HCT116 (cell line): ENCODE measurements at regions not wholly inside any gene's neighbourhood (a gene's known extent, or its start where the extent isn't known, plus 50 kb on each side); places are given as distances from the start of the nearest gene placed in this dataset.

Source experiments
- ATAC-seq: fragments of 200-7000 bp; cut with Tn5 transposase; 2 replicates; pipeline ENCODE4 v1.9.1; 2020; ENCODE audit warnings: mild to moderate bottlenecking, moderate library complexity
- BruUV-seq: library from RNA; stranded (reverse); fragments of 400-500 nt; replicated peaks from 2 replicates; lab custom pipeline; 2021; lab: Mats Ljungman, UMichigan
- CTCF ChIA-PET: fragments of 300-600 bp; sonication (Branson Sonifier 250); formaldehyde crosslinking; loops from one replicate; lab custom pipeline; 2021; ENCODE audit warnings: antibody characterized with exemption; lab: Charles Lee
- POLR2A ChIA-PET: fragments of 300-600, 350-600 bp; sonication (Branson Sonifier 250); formaldehyde crosslinking; loops from one replicate; lab custom pipeline; 2021; ENCODE audit warnings: antibody characterized with exemption; lab: Charles Lee
- RAD21 ChIA-PET, 2 experiments: fragments of 300-600 bp; sonication (Branson Sonifier 250); formaldehyde crosslinking; loops; one replicate each; lab custom pipeline; 2023; ENCODE audit warnings: low total read pairs in 2 of 2; ENCODE audit not compliant: uncharacterized antibody in 2 of 2, unreplicated experiment in 2 of 2, low non-redundant PET in 1 of 2; lab: Charles Lee
- DNase-seq: peaks from one replicate; pipeline ENCODE4 v3.0.0-alpha.2; 2010; ENCODE audit warnings: low read depth, low spot score
- H2AFZ ChIP-seq: fragments of 200-600 bp; shearing (Covaris generic), sonication (generic); 2 replicates; pipeline ENCODE4 v1.6.1; 2017; ENCODE audit warnings: low read depth, mixed run types, mixed read lengths, antibody characterized with exemption, low read length; ENCODE audit not compliant: poor library complexity, severe bottlenecking
- H3K27ac ChIP-seq: 2 replicates; pipeline ENCODE4 v1.5.1; 2012; ENCODE audit warnings: low read depth, low read length
- H3K27me3 ChIP-seq: fragments of 200-600 bp; sonication (generic); 2 replicates; pipeline ENCODE4 v1.6.1; 2016; ENCODE audit warnings: mixed run types, low read length, mixed read lengths; ENCODE audit not compliant: insufficient read depth
- H3K36me3 ChIP-seq, 2 experiments: fragments of 200-500 bp in 1 of 2; fragments of 200-600 bp in 1 of 2; sonication (Bioruptor generic) in 1 of 2; sonication (generic) in 1 of 2; 2 replicates each; pipeline versions ENCODE4 v1.5.1 to v1.6.1; 2014 to 2016; ENCODE audit warnings: low read length in 2 of 2, inconsistent platforms in 1 of 2, mixed read lengths in 1 of 2, mixed run types in 1 of 2; ENCODE audit not compliant: insufficient read depth in 2 of 2, control insufficient read depth in 1 of 2
- H3K4me1 ChIP-seq, 2 experiments: fragments of 200-600 bp in 1 of 2; sonication (generic) in 1 of 2; 2 replicates each; pipeline versions ENCODE4 v1.5.1 to v1.6.1; 2012 to 2017; ENCODE audit warnings: low read length in 2 of 2, inconsistent platforms in 1 of 2, mild to moderate bottlenecking in 1 of 2, mixed read lengths in 1 of 2, mixed run types in 1 of 2, moderate library complexity in 1 of 2; ENCODE audit not compliant: insufficient read depth in 2 of 2, control insufficient read depth in 1 of 2
- H3K4me2 ChIP-seq: fragments of 200-600 bp; sonication (generic); 2 replicates; pipeline ENCODE4 v1.6.1; 2017; ENCODE audit warnings: mixed run types, low read length, mixed read lengths
- H3K4me3 ChIP-seq, 2 experiments: fragments of 200-600 bp in 1 of 2; sonication (generic) in 1 of 2; replicated peaks in 1 of 2; 2 replicates each; pipeline ENCODE4 v1.5.1; 2011 to 2016; ENCODE audit warnings: low read length in 2 of 2, control low read depth in 1 of 2, low read depth in 1 of 2, mild to moderate bottlenecking in 1 of 2, mixed read lengths in 1 of 2, mixed run types in 1 of 2
- H3K79me2 ChIP-seq: fragments of 200-600 bp; sonication (generic); 2 replicates; pipeline ENCODE4 v1.6.1; 2017; ENCODE audit warnings: mild to moderate bottlenecking, mixed run types, low read length, moderate library complexity, mixed read lengths; ENCODE audit not compliant: insufficient read depth
- H3K9ac ChIP-seq: fragments of 200-600 bp; sonication (generic); 2 replicates; pipeline ENCODE4 v1.6.1; 2016; ENCODE audit warnings: low read length, mixed read lengths
- H3K9me2 ChIP-seq: fragments of 200-600 bp; sonication (generic), shearing (Covaris generic); 2 replicates; pipeline ENCODE4 v1.6.1; 2017; ENCODE audit warnings: mixed run types, mild to moderate bottlenecking, moderate library complexity; ENCODE audit not compliant: insufficient read depth
- H3K9me3 ChIP-seq, 2 experiments: fragments of 200-500 bp in 1 of 2; fragments of 200-600 bp in 1 of 2; sonication (Bioruptor generic) in 1 of 2; sonication (generic) in 1 of 2; 2 replicates each; pipeline ENCODE4 v1.6.1; 2014 to 2017; ENCODE audit warnings: low read length in 2 of 2, mixed read lengths in 2 of 2, inconsistent platforms in 1 of 2, low read depth in 1 of 2, mild to moderate bottlenecking in 1 of 2, mixed run types in 1 of 2, moderate library complexity in 1 of 2; ENCODE audit not compliant: control insufficient read depth in 1 of 2, insufficient read depth in 1 of 2
- H4K20me1 ChIP-seq: fragments of 200-600 bp; sonication (generic), shearing (Covaris generic); 2 replicates; pipeline ENCODE4 v1.6.1; 2017; ENCODE audit warnings: mixed run types, mild to moderate bottlenecking, moderate library complexity; ENCODE audit not compliant: insufficient read depth
- CEBPB ChIP-seq: IDR thresholded peaks from 2 replicates; pipeline ENCODE4 v1.6.1; 2012; ENCODE audit warnings: low read depth
- EGR1 ChIP-seq: IDR thresholded peaks from 2 replicates; pipeline ENCODE4 v1.6.1; 2012; ENCODE audit warnings: low read depth
- ELF1 ChIP-seq: IDR thresholded peaks from 2 replicates; pipeline ENCODE4 v1.6.1; 2012; ENCODE audit warnings: low read depth, borderline replicate concordance
- EZH2 ChIP-seq: fragments of 200-600 bp; sonication (generic); IDR thresholded peaks from 2 replicates; pipeline ENCODE4 v1.6.1; 2017; ENCODE audit warnings: antibody characterized with exemption, mixed run types
- EZH2phosphoT487 ChIP-seq: fragments of 200-600 bp; IDR thresholded peaks from 2 replicates; pipeline ENCODE4 v1.6.1; 2018; ENCODE audit warnings: antibody characterized with exemption, borderline replicate concordance
- JUND ChIP-seq: IDR thresholded peaks from 2 replicates; pipeline ENCODE4 v1.6.1; 2012
- POLR2AphosphoS5 ChIP-seq: IDR thresholded peaks from 2 replicates; pipeline ENCODE4 v1.6.1; 2011; ENCODE audit warnings: mild to moderate bottlenecking, low read depth, low read length, moderate library complexity
- RAD21 ChIP-seq: IDR thresholded peaks from 2 replicates; pipeline ENCODE4 v1.6.1; 2012; ENCODE audit warnings: low read depth, mild to moderate bottlenecking
- REST ChIP-seq: IDR thresholded peaks from 2 replicates; pipeline ENCODE4 v1.6.1; 2012; ENCODE audit warnings: low read depth
- SP1 ChIP-seq: IDR thresholded peaks from 2 replicates; pipeline ENCODE4 v1.6.1; 2012; ENCODE audit warnings: low read depth
- TCF7L2 ChIP-seq: IDR thresholded peaks from 2 replicates; pipeline ENCODE4 v1.7.0; 2011; ENCODE audit warnings: borderline replicate concordance, inconsistent platforms; ENCODE audit not compliant: insufficient read depth, insufficient read length; ENCODE audit errors: extremely low read depth
- YY1 ChIP-seq: IDR thresholded peaks from 2 replicates; pipeline ENCODE4 v1.6.1; 2011; ENCODE audit warnings: low read length, low read depth, moderate library complexity, mild to moderate bottlenecking; ENCODE audit not compliant: insufficient replicate concordance; ENCODE audit errors: extremely low read depth
- ZFX ChIP-seq: fragments of 450-650 bp; IDR thresholded peaks from 2 replicates; pipeline ENCODE4 v1.6.1; 2017
- intact Hi-C: fragments of 100-400 bp; cut with micrococcal nuclease; formaldehyde crosslinking; loops from 2 replicates; pipeline ENCODE4 v1.10.0; 2022
- TF ChIP-seq, protein P1 (sequence below): IDR thresholded peaks from 2 replicates; pipeline ENCODE4 v1.6.1; 2012
- TF ChIP-seq, protein P2 (sequence below): IDR thresholded peaks from 2 replicates; pipeline ENCODE4 v1.6.1; 2012

GRCh38 chr4:154160519-154161301 is 330.9 kb downstream of the DCHS2 start:
- DNase-seq = no peak
- Histone ChIP-seq H3K36me3 (no peaks in the 10 kb centered on the region), H4K20me1 (no peaks in the 10 kb centered on the region), H3K4me2 (no peak overlapping the region), H3K27me3 (no peaks in the 10 kb centered on the region), H3K4me1 (peaks cover 0 to 13% of the 10 kb centered on the region in 2 experiments; a peak in 2 of 4 replicates), H3K9ac (no peak overlapping the region), H3K4me3 (no peak overlapping the region), H3K9me2 (no peaks in the 10 kb centered on the region), H3K79me2 (no peaks in the 10 kb centered on the region), H3K27ac (no peak overlapping the region), H2AFZ (no peak overlapping the region)
- intact Hi-C loops = no loop called here
- no TSS peak for BruUV-seq
- ChIA-PET POLR2A (no interaction called here), CTCF (no interaction called here), RAD21 (no interaction called here)
- ATAC-seq = no peak
- TF ChIP-seq JUND (no peak), EZH2 (no peak), REST (no peak), POLR2AphosphoS5 (no peak), RAD21 (no peak), EZH2phosphoT487 (no peak), ELF1 (no peak), ZFX (no peak), CEBPB (no peak), TCF7L2 (no peak), YY1 (no peak), EGR1 (no peak), SP1 (no peak)
- TF ChIP-seq, protein P1, sequence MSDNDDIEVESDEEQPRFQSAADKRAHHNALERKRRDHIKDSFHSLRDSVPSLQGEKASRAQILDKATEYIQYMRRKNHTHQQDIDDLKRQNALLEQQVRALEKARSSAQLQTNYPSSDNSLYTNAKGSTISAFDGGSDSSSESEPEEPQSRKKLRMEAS = no peak
- TF ChIP-seq, protein P2, sequence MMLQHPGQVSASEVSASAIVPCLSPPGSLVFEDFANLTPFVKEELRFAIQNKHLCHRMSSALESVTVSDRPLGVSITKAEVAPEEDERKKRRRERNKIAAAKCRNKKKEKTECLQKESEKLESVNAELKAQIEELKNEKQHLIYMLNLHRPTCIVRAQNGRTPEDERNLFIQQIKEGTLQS = no peak
- TF ChIP-seq, all 23 proteins: peak for 0
- H3K9me3 ChIP-seq = no peaks in the 10 kb centered on the region
